Progenitor cell of endocrine pancreas (in vitro differentiated cells): ENCODE measurements at regions not wholly inside any gene's neighbourhood (a gene's known extent, or its start where the extent isn't known, plus 50 kb on each side); places are given as distances from the start of the nearest gene placed in this dataset.

Source experiments
- DNase-seq: peaks from one replicate; pipeline ENCODE4 v3.0.0; 2021; ENCODE audit warnings: low spot score; ENCODE audit not compliant: unreplicated experiment
- H3K27ac Mint-ChIP-seq: 2 replicates; pipeline ENCODE4 v1.8.0; 2021; ENCODE audit warnings: mild to moderate bottlenecking, moderate library complexity, mixed read lengths
- H3K27me3 Mint-ChIP-seq: 2 replicates; pipeline ENCODE4 v1.8.0; 2021; ENCODE audit warnings: mixed read lengths
- H3K36me3 Mint-ChIP-seq: 2 replicates; pipeline ENCODE4 v1.8.0; 2022; ENCODE audit warnings: mixed read lengths; ENCODE audit not compliant: insufficient read depth
- H3K4me1 Mint-ChIP-seq: 2 replicates; pipeline ENCODE4 v1.8.0; 2021; ENCODE audit warnings: low read depth, mixed read lengths
- H3K4me3 Mint-ChIP-seq: 2 replicates; pipeline ENCODE4 v1.8.0; 2021; ENCODE audit warnings: low read depth, mild to moderate bottlenecking, moderate library complexity, mixed read lengths
- H3K9me3 Mint-ChIP-seq: 2 replicates; pipeline ENCODE4 v1.8.0; 2021; ENCODE audit warnings: low read depth, mixed read lengths
- CTCF ChIP-seq: fragments of 200-600 bp; sonication (generic); IDR thresholded peaks from one replicate; pipeline ENCODE4 v1.5.0; 2021; ENCODE audit warnings: antibody characterized with exemption, mild to moderate bottlenecking; ENCODE audit not compliant: unreplicated experiment

- Mint-ChIP-seq H3K27ac (no peak overlapping the region), H3K27me3 (no peaks in the 10 kb centered on the region), H3K4me3 (no peak overlapping the region), H3K4me1 (peaks cover 2% of the 10 kb centered on the region), H3K9me3 (no peaks in the 10 kb centered on the region), H3K36me3 (no peaks in the 10 kb centered on the region)
- DNase-seq, result no peak
- TF ChIP-seq CTCF, result no peak
Measured at GRCh38 chr6:77403424-77403823, 59.9 kb downstream of the HTR1B start.

GRCh38 chr6:77401231-77401630, 62.1 kb downstream of the HTR1B start:
- TF ChIP-seq CTCF, result no peak
- H3K36me3 Mint-ChIP-seq, result no peaks in the 10 kb centered on the region
- H3K27ac Mint-ChIP-seq, result no peak overlapping the region
- H3K27me3 Mint-ChIP-seq, result no peaks in the 10 kb centered on the region
- no peak overlapping the region for H3K4me3 Mint-ChIP-seq
- H3K9me3 Mint-ChIP-seq, result peaks cover 4% of the 10 kb centered on the region
- peaks cover 2% of the 10 kb centered on the region for H3K4me1 Mint-ChIP-seq
- DNase-seq, result no peak

- DNase-seq, result no peak
- no peaks in the 10 kb centered on the region for H3K27me3 Mint-ChIP-seq
- H3K36me3 Mint-ChIP-seq, result no peaks in the 10 kb centered on the region
- peaks cover 4% of the 10 kb centered on the region for H3K9me3 Mint-ChIP-seq
- no peak for TF ChIP-seq CTCF
- no peaks in the 10 kb centered on the region for H3K4me1 Mint-ChIP-seq
- no peak overlapping the region for H3K27ac Mint-ChIP-seq
- H3K4me3 Mint-ChIP-seq, result no peak overlapping the region
Measured at GRCh38 chr6:77397561-77397960, 65.7 kb downstream of the HTR1B start.

- no peak for DNase-seq
- no peak for TF ChIP-seq CTCF
- Mint-ChIP-seq H3K9me3 (peaks cover 3% of the 10 kb centered on the region), H3K27ac (no peak overlapping the region), H3K27me3 (no peaks in the 10 kb centered on the region), H3K4me1 (no peaks in the 10 kb centered on the region), H3K36me3 (no peaks in the 10 kb centered on the region), H3K4me3 (no peak overlapping the region)
Measured at GRCh38 chr6:77389402-77389801, 73.9 kb downstream of the HTR1B start.

- Mint-ChIP-seq H3K36me3 (no peaks in the 10 kb centered on the region), H3K9me3 (peaks cover 24% of the 10 kb centered on the region), H3K4me1 (no peaks in the 10 kb centered on the region), H3K4me3 (no peak overlapping the region), H3K27me3 (no peaks in the 10 kb centered on the region), H3K27ac (no peak overlapping the region)
- DNase-seq, result no peak
- TF ChIP-seq CTCF, result no peak
Measured at GRCh38 chr6:77383026-77383425, 80.3 kb downstream of the HTR1B start.
